ENCODE measurements at regions not wholly inside any gene's neighbourhood (a gene's known extent, or its start where the extent isn't known, plus 50 kb on each side); places are given as distances from the start of the nearest gene placed in this dataset.

- H3K9me3 ChIP-seq (ENCODE audit: insufficient read depth, low read length), result no peaks in the 10 kb centered on the region
- H3K9ac ChIP-seq (ENCODE audit: insufficient read length, low read depth), result no peak overlapping the region
- H3K27me3 ChIP-seq (ENCODE audit: insufficient read depth, insufficient read length), result no peaks in the 10 kb centered on the region
- DNase-seq (ENCODE audit: low read depth, low spot score), result no peak
- no peaks in the 10 kb centered on the region for H3K36me3 ChIP-seq (ENCODE audit: insufficient read depth, insufficient read length, low read length)
- TF ChIP-seq SUZ12 (IDR thresholded peaks at IDR 0.05; ENCODE audit: extremely low read depth, insufficient read depth, insufficient read length) (no peak), ZNF274 (IDR thresholded peaks at IDR 0.05; ENCODE audit: low read depth, low read length) (no peak), YY1 (IDR thresholded peaks at IDR 0.05; ENCODE audit: insufficient read depth, insufficient read length) (no peak)
- no peak overlapping the region for H3K4me3 ChIP-seq (ENCODE audit: insufficient read length, low read depth)
- H3K4me1 ChIP-seq (ENCODE audit: insufficient read depth, insufficient read length), result no peaks in the 10 kb centered on the region
Observed at GRCh38 chr6:145517492-145517891, 217.8 kb downstream of the EPM2A start.

- no peak for DNase-seq (ENCODE audit: low read depth, low spot score)
- no peaks in the 10 kb centered on the region for H3K4me1 ChIP-seq (ENCODE audit: insufficient read depth, insufficient read length)
- H3K9ac ChIP-seq (ENCODE audit: insufficient read length, low read depth), result no peak overlapping the region
- no peaks in the 10 kb centered on the region for H3K27me3 ChIP-seq (ENCODE audit: insufficient read depth, insufficient read length)
- TF ChIP-seq YY1 (IDR thresholded peaks at IDR 0.05; ENCODE audit: insufficient read depth, insufficient read length), result no peak
- no peak for TF ChIP-seq SUZ12 (IDR thresholded peaks at IDR 0.05; ENCODE audit: extremely low read depth, insufficient read depth, insufficient read length)
- no peak for TF ChIP-seq ZNF274 (IDR thresholded peaks at IDR 0.05; ENCODE audit: low read depth, low read length)
- no peak overlapping the region for H3K4me3 ChIP-seq (ENCODE audit: insufficient read length, low read depth)
- no peaks in the 10 kb centered on the region for H3K36me3 ChIP-seq (ENCODE audit: insufficient read depth, insufficient read length, low read length)
- H3K9me3 ChIP-seq (ENCODE audit: insufficient read depth, low read length), result no peaks in the 10 kb centered on the region
Observed at GRCh38 chr6:145525038-145525437, 210.3 kb downstream of the EPM2A start.

- Histone ChIP-seq H3K4me3 (ENCODE audit: insufficient read length, low read depth) (no peak overlapping the region), H3K36me3 (ENCODE audit: insufficient read depth, insufficient read length, low read length) (no peaks in the 10 kb centered on the region), H3K4me1 (ENCODE audit: insufficient read depth, insufficient read length) (no peaks in the 10 kb centered on the region), H3K9me3 (ENCODE audit: insufficient read depth, low read length) (no peaks in the 10 kb centered on the region), H3K27me3 (ENCODE audit: insufficient read depth, insufficient read length) (no peaks in the 10 kb centered on the region), H3K9ac (ENCODE audit: insufficient read length, low read depth) (no peak overlapping the region)
- DNase-seq (ENCODE audit: low read depth, low spot score), result no peak
- TF ChIP-seq YY1 (IDR thresholded peaks at IDR 0.05; ENCODE audit: insufficient read depth, insufficient read length), result no peak
- no peak for TF ChIP-seq ZNF274 (IDR thresholded peaks at IDR 0.05; ENCODE audit: low read depth, low read length)
- TF ChIP-seq SUZ12 (IDR thresholded peaks at IDR 0.05; ENCODE audit: extremely low read depth, insufficient read depth, insufficient read length), result no peak
Observed at GRCh38 chr6:145529582-145529981, 205.7 kb downstream of the EPM2A start.

GRCh38 chr6:145530454-145530853 lies 204.9 kb downstream of the EPM2A start:
- no peak overlapping the region for H3K9ac ChIP-seq (ENCODE audit: insufficient read length, low read depth)
- TF ChIP-seq SUZ12 (IDR thresholded peaks at IDR 0.05; ENCODE audit: extremely low read depth, insufficient read depth, insufficient read length), result no peak
- TF ChIP-seq YY1 (IDR thresholded peaks at IDR 0.05; ENCODE audit: insufficient read depth, insufficient read length), result no peak
- TF ChIP-seq ZNF274 (IDR thresholded peaks at IDR 0.05; ENCODE audit: low read depth, low read length), result no peak
- no peaks in the 10 kb centered on the region for H3K36me3 ChIP-seq (ENCODE audit: insufficient read depth, insufficient read length, low read length)
- no peak for DNase-seq (ENCODE audit: low read depth, low spot score)
- H3K27me3 ChIP-seq (ENCODE audit: insufficient read depth, insufficient read length), result no peaks in the 10 kb centered on the region
- H3K4me1 ChIP-seq (ENCODE audit: insufficient read depth, insufficient read length), result no peaks in the 10 kb centered on the region
- H3K4me3 ChIP-seq (ENCODE audit: insufficient read length, low read depth), result no peak overlapping the region
- no peaks in the 10 kb centered on the region for H3K9me3 ChIP-seq (ENCODE audit: insufficient read depth, low read length)

- H3K4me3 ChIP-seq (ENCODE audit: insufficient read length, low read depth), result no peak overlapping the region
Observed at GRCh38 chr6:145531032-145531431, 204.3 kb downstream of the EPM2A start.

GRCh38 chr6:145531822-145532221 lies 203.5 kb downstream of the EPM2A start:
- Histone ChIP-seq H3K4me1 (ENCODE audit: insufficient read depth, insufficient read length) (no peaks in the 10 kb centered on the region), H3K27me3 (ENCODE audit: insufficient read depth, insufficient read length) (no peaks in the 10 kb centered on the region), H3K4me3 (ENCODE audit: insufficient read length, low read depth) (no peak overlapping the region), H3K9me3 (ENCODE audit: insufficient read depth, low read length) (no peaks in the 10 kb centered on the region), H3K9ac (ENCODE audit: insufficient read length, low read depth) (no peak overlapping the region), H3K36me3 (ENCODE audit: insufficient read depth, insufficient read length, low read length) (no peaks in the 10 kb centered on the region)
- no peak for TF ChIP-seq SUZ12 (IDR thresholded peaks at IDR 0.05; ENCODE audit: extremely low read depth, insufficient read depth, insufficient read length)
- no peak for DNase-seq (ENCODE audit: low read depth, low spot score)

More at GRCh38 chr6:145531032-145531431, 204.3 kb downstream of the EPM2A start:
- TF ChIP-seq ZNF274 (IDR thresholded peaks at IDR 0.05; ENCODE audit: low read depth, low read length) (no peak), SUZ12 (IDR thresholded peaks at IDR 0.05; ENCODE audit: extremely low read depth, insufficient read depth, insufficient read length) (no peak), YY1 (IDR thresholded peaks at IDR 0.05; ENCODE audit: insufficient read depth, insufficient read length) (no peak)
- no peak for DNase-seq (ENCODE audit: low read depth, low spot score)
- H3K4me1 ChIP-seq (ENCODE audit: insufficient read depth, insufficient read length), result no peaks in the 10 kb centered on the region
- no peaks in the 10 kb centered on the region for H3K9me3 ChIP-seq (ENCODE audit: insufficient read depth, low read length)
- H3K9ac ChIP-seq (ENCODE audit: insufficient read length, low read depth), result no peak overlapping the region
- no peaks in the 10 kb centered on the region for H3K36me3 ChIP-seq (ENCODE audit: insufficient read depth, insufficient read length, low read length)
- H3K27me3 ChIP-seq (ENCODE audit: insufficient read depth, insufficient read length), result no peaks in the 10 kb centered on the region

GRCh38 chr6:145532361-145532760 lies 203.0 kb downstream of the EPM2A start:
- no peaks in the 10 kb centered on the region for H3K36me3 ChIP-seq (ENCODE audit: insufficient read depth, insufficient read length, low read length)
- no peaks in the 10 kb centered on the region for H3K9me3 ChIP-seq (ENCODE audit: insufficient read depth, low read length)
- H3K9ac ChIP-seq (ENCODE audit: insufficient read length, low read depth), result no peak overlapping the region
- DNase-seq (ENCODE audit: low read depth, low spot score), result no peak
- no peaks in the 10 kb centered on the region for H3K4me1 ChIP-seq (ENCODE audit: insufficient read depth, insufficient read length)
- no peak overlapping the region for H3K4me3 ChIP-seq (ENCODE audit: insufficient read length, low read depth)
- H3K27me3 ChIP-seq (ENCODE audit: insufficient read depth, insufficient read length), result no peaks in the 10 kb centered on the region
- no peak for TF ChIP-seq SUZ12 (IDR thresholded peaks at IDR 0.05; ENCODE audit: extremely low read depth, insufficient read depth, insufficient read length)

GRCh38 chr6:145534989-145535388 lies 200.3 kb downstream of the EPM2A start:
- TF ChIP-seq SUZ12 (IDR thresholded peaks at IDR 0.05; ENCODE audit: extremely low read depth, insufficient read depth, insufficient read length) (no peak), YY1 (IDR thresholded peaks at IDR 0.05; ENCODE audit: insufficient read depth, insufficient read length) (no peak)
- no peaks in the 10 kb centered on the region for H3K9me3 ChIP-seq (ENCODE audit: insufficient read depth, low read length)
- no peaks in the 10 kb centered on the region for H3K36me3 ChIP-seq (ENCODE audit: insufficient read depth, insufficient read length, low read length)
- DNase-seq (ENCODE audit: low read depth, low spot score), result no peak
- no peak overlapping the region for H3K4me3 ChIP-seq (ENCODE audit: insufficient read length, low read depth)
- H3K27me3 ChIP-seq (ENCODE audit: insufficient read depth, insufficient read length), result no peaks in the 10 kb centered on the region
- H3K9ac ChIP-seq (ENCODE audit: insufficient read length, low read depth), result no peak overlapping the region
- no peaks in the 10 kb centered on the region for H3K4me1 ChIP-seq (ENCODE audit: insufficient read depth, insufficient read length)

Data from NT2/D1 (cell line).